BLaER1 (cell line): ENCODE measurements at regions not wholly inside any gene's neighbourhood (a gene's known extent, or its start where the extent isn't known, plus 50 kb on each side); places are given as distances from the start of the nearest gene placed in this dataset.

ENCODE experiments used
- H3K27ac ChIP-seq: shearing (Covaris generic); formaldehyde crosslinking; 2 replicates; pipeline ENCODE4 v1.8.1; 2022
- H3K27me3 ChIP-seq: shearing (Covaris generic); formaldehyde crosslinking; 2 replicates; pipeline ENCODE4 v1.8.1; 2022
- H3K36me3 ChIP-seq: shearing (Covaris generic); formaldehyde crosslinking; 2 replicates; pipeline ENCODE4 v1.8.1; 2022
- H3K4me1 ChIP-seq: shearing (Covaris generic); formaldehyde crosslinking; 2 replicates; pipeline ENCODE4 v1.8.1; 2022
- H3K4me2 ChIP-seq: shearing (Covaris generic); formaldehyde crosslinking; 2 replicates; pipeline ENCODE4 v1.8.1; 2022
- H3K4me3 ChIP-seq: shearing (Covaris generic); formaldehyde crosslinking; 2 replicates; pipeline ENCODE4 v1.8.1; 2022
- H3K9ac ChIP-seq: shearing (Covaris generic); formaldehyde crosslinking; 2 replicates; pipeline ENCODE4 v1.8.1; 2022
- H3K9me3 ChIP-seq: shearing (Covaris generic); formaldehyde crosslinking; 2 replicates; pipeline ENCODE4 v1.8.1; 2022
- H4K20me1 ChIP-seq: shearing (Covaris generic); formaldehyde crosslinking; 2 replicates; pipeline ENCODE4 v1.8.1; 2022
- Cebpa-rat ChIP-seq: shearing (Covaris generic); IDR thresholded peaks from 2 replicates; pipeline ENCODE4 v1.8.1; 2022

DNA sequence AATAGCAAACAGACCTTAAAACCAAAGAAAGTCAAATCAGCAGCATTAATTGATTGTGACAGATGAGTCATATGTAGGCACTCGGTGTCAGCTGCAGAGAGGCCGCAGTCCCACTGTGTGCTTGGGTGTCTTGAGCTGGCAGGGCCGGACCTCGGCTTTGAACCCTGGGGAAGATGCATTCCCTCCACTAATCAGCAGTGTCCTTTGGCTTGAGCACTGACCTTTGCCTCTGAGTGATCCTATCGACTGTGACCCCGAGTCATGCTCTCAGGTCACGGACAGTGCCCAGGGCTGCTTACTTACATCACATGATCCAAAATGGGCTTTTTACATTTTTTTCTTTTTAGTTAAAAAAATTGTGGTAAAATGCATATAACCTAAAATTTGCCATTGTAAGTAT is 188.7 kb downstream of the GADD45G start:
- Histone ChIP-seq H3K27ac (no peak overlapping the region), H3K27me3 (no peaks in the 10 kb centered on the region), H4K20me1 (no peaks in the 10 kb centered on the region), H3K36me3 (no peaks in the 10 kb centered on the region), H3K9ac (no peak overlapping the region), H3K4me2 (no peak overlapping the region), H3K9me3 (no peaks in the 10 kb centered on the region), H3K4me1 (peaks cover 16% of the 10 kb centered on the region; the same call in 1 of the 2 replicates), H3K4me3 (no peak overlapping the region)
- TF ChIP-seq Cebpa-rat, result no peak

GRCh38 chr9:89794918-89795317 is 190.1 kb downstream of the GADD45G start:
- H3K4me2 ChIP-seq, result no peak overlapping the region
- H3K4me3 ChIP-seq, result no peak overlapping the region
- peaks cover 20% of the 10 kb centered on the region; the same call in 1 of the 2 replicates for H3K4me1 ChIP-seq
- no peaks in the 10 kb centered on the region for H4K20me1 ChIP-seq
- no peak for TF ChIP-seq Cebpa-rat
- H3K36me3 ChIP-seq, result no peaks in the 10 kb centered on the region
- H3K27me3 ChIP-seq, result no peaks in the 10 kb centered on the region
- H3K9me3 ChIP-seq, result no peaks in the 10 kb centered on the region
- H3K9ac ChIP-seq, result no peak overlapping the region
- no peak overlapping the region for H3K27ac ChIP-seq

GRCh38 chr9:89795538-89796195 is 190.9 kb downstream of the GADD45G start:
- H3K9me3 ChIP-seq, result no peaks in the 10 kb centered on the region
- no peaks in the 10 kb centered on the region for H3K36me3 ChIP-seq
- H3K9ac ChIP-seq, result no peak overlapping the region
- peaks cover 22% of the 10 kb centered on the region; the same call in 1 of the 2 replicates for H3K4me1 ChIP-seq
- H3K4me2 ChIP-seq, result no peak overlapping the region
- no peaks in the 10 kb centered on the region for H4K20me1 ChIP-seq
- no peak for TF ChIP-seq Cebpa-rat
- H3K27me3 ChIP-seq, result no peaks in the 10 kb centered on the region
- H3K27ac ChIP-seq, result no peak overlapping the region
- no peak overlapping the region for H3K4me3 ChIP-seq

DNA sequence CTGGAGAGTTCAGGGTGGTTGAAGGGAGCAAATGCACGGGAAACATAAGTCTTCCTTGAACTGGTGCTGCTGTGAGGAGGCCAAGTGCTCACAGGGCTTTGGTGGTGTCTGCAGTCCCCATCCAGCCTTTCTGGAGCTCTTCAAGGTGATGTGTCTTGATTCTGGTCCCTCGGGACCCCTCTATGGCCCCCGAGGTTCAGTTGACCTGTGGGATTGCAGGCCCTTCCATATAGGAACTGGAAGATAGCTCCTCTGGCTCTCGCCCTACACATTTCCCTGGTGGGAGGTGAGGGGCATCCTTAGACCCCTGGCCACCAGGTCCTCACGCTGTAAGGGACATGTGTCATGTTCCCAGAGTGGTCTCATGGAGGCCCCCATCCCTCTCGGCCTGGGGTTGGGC is 191.8 kb downstream of the GADD45G start:
- H4K20me1 ChIP-seq, result no peaks in the 10 kb centered on the region
- H3K4me2 ChIP-seq, result no peak overlapping the region
- peaks cover 22% of the 10 kb centered on the region; the same call in 1 of the 2 replicates for H3K4me1 ChIP-seq
- H3K4me3 ChIP-seq, result no peak overlapping the region
- H3K27ac ChIP-seq, result no peak overlapping the region
- H3K36me3 ChIP-seq, result no peaks in the 10 kb centered on the region
- H3K9me3 ChIP-seq, result no peaks in the 10 kb centered on the region
- TF ChIP-seq Cebpa-rat, result no peak
- no peaks in the 10 kb centered on the region for H3K27me3 ChIP-seq
- H3K9ac ChIP-seq, result no peak overlapping the region

DNA sequence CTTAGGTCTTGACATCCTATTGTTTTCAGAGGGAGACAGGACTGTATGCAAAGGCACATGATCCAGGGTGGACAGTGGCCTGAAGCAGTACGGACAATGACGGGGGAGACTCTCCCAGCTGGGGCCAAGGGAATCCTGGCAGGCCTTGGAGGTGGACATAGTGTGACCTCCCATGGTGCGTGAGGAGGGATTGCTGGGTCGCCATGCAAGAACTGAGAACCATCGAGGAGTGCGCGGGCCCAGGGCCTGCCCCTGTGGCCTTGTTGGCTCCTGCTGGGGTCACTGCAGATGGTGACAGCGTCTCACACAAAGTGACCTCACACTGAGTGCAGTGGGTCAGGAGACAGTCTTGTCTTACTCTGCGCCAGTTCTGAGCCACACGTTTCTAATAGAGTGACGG is 192.4 kb downstream of the GADD45G start:
- H3K4me1 ChIP-seq, result peaks cover 18% of the 10 kb centered on the region; the same call in 1 of the 2 replicates
- H4K20me1 ChIP-seq, result no peaks in the 10 kb centered on the region
- H3K36me3 ChIP-seq, result no peaks in the 10 kb centered on the region
- no peaks in the 10 kb centered on the region for H3K9me3 ChIP-seq
- H3K4me3 ChIP-seq, result no peak overlapping the region
- no peak overlapping the region for H3K4me2 ChIP-seq
- H3K27me3 ChIP-seq, result no peaks in the 10 kb centered on the region
- H3K9ac ChIP-seq, result no peak overlapping the region
- TF ChIP-seq Cebpa-rat, result no peak
- H3K27ac ChIP-seq, result no peak overlapping the region

DNA sequence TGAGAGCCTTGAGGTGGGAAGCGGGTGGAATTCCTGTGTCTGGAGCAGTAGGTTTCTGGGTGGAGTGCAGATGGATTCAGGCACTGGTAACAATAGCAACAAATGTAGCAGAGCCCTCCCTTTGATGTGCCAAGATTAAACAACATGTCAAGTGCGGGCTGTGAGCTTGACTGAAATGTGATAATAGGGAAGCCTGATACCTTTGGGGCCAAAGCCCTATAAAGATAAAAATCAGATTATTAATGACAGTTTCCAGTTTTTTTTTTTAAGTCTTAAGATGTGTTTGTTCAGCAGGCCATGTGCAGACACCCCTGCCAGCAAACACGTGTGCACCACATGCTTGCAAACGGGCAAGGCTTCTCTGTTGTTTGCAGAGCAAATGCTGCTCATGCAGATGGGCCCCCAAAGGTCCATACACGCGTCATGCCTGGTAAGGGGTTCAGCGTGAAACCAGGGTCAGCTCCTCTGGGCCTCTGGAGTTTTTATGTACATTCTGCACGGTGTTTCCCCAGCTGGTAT is 193.2 kb downstream of the GADD45G start:
- no peak for TF ChIP-seq Cebpa-rat
- Histone ChIP-seq H3K27ac (no peak overlapping the region), H3K36me3 (no peaks in the 10 kb centered on the region), H3K9me3 (no peaks in the 10 kb centered on the region), H4K20me1 (no peaks in the 10 kb centered on the region), H3K4me1 (peaks cover 13% of the 10 kb centered on the region; the same call in 1 of the 2 replicates), H3K4me3 (no peak overlapping the region), H3K9ac (no peak overlapping the region), H3K4me2 (no peak overlapping the region), H3K27me3 (no peaks in the 10 kb centered on the region)

DNA sequence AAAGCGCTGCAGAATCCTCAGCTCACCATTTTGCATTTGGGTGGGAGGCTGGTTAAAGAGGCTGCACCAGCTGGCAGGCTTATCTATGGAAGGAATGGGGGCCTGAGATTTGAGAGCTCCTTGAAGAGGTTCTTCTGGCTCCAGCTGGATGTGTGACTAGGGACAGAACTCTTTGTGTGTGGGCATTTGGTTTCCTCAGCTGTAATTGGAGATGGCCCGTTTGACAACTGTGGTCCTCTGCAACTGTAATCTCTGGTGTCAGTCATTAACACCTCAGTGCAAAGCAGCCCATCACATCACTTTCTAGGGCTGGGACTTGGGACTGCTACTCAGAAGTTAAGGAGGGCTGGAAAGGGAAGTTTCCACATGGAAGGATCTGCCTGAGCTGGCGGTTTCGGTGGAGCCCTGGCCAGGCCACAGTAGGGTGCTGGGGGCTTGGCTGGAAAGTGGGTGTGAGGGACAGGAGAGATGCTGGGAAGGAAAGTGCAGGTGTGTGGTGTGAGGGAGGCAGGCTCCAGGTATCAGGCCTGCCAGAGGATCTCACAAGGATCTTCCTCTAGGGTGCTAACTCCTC is 193.8 kb downstream of the GADD45G start:
- no peak overlapping the region for H3K27ac ChIP-seq
- no peak overlapping the region for H3K4me2 ChIP-seq
- TF ChIP-seq Cebpa-rat, result no peak
- H3K36me3 ChIP-seq, result no peaks in the 10 kb centered on the region
- H3K4me1 ChIP-seq, result peaks cover 13% of the 10 kb centered on the region; the same call in 1 of the 2 replicates
- H3K9ac ChIP-seq, result no peak overlapping the region
- H3K9me3 ChIP-seq, result no peaks in the 10 kb centered on the region
- H3K27me3 ChIP-seq, result no peaks in the 10 kb centered on the region
- no peaks in the 10 kb centered on the region for H4K20me1 ChIP-seq
- H3K4me3 ChIP-seq, result no peak overlapping the region

DNA sequence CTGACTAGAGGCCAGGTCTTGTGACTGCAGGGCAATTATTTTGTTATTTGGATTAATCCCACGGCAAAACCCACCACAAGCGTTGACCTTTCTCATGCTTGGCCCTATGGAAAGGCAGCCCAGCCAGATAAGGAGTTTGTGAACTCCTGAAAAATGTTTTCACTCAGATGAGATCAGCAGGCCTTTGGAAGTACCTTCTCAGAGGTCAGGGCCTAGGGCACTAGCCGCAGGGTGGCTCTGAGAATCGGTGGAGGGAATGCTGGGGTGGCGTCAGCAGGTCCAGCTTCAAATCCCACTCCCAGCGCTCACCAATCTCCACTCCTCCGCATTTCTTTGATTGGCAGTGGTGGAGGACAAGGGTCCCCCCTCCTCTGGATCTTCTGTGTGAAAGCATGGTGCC is 194.4 kb downstream of the GADD45G start:
- TF ChIP-seq Cebpa-rat, result no peak

DNA sequence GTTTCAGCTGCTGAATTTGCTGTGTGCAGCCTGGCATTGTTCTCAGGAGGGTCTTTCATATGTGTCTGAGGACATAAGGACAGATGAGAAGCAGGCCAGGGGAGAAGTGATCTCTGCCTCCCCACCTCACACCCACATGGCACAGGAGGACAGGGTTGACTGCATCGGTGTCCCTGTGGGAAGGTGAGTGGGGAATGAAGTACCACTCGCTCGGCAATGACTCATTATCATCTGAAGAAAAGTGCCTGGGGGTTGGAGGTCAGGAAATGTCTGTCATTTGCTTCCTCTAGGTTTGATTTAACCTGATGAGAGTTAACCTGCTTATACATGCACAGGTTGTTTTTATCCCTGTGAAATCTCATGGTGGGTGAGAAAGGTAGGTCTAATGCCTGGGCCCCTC is 195.0 kb downstream of the GADD45G start:
- no peaks in the 10 kb centered on the region for H3K36me3 ChIP-seq
- H3K9me3 ChIP-seq, result no peaks in the 10 kb centered on the region
- H3K4me3 ChIP-seq, result no peak overlapping the region
- no peaks in the 10 kb centered on the region for H3K27me3 ChIP-seq
- no peak overlapping the region for H3K4me2 ChIP-seq
- H3K4me1 ChIP-seq, result peaks cover 13% of the 10 kb centered on the region; the same call in 1 of the 2 replicates
- no peaks in the 10 kb centered on the region for H4K20me1 ChIP-seq
- H3K27ac ChIP-seq, result no peak overlapping the region
- TF ChIP-seq Cebpa-rat, result no peak
- H3K9ac ChIP-seq, result no peak overlapping the region

More for the DNA sequence above, 194.4 kb downstream of the GADD45G start:
- H4K20me1 ChIP-seq, result no peaks in the 10 kb centered on the region
- H3K4me2 ChIP-seq, result no peak overlapping the region
- H3K27ac ChIP-seq, result no peak overlapping the region
- H3K4me3 ChIP-seq, result no peak overlapping the region
- H3K9me3 ChIP-seq, result no peaks in the 10 kb centered on the region
- H3K9ac ChIP-seq, result no peak overlapping the region
- H3K27me3 ChIP-seq, result no peaks in the 10 kb centered on the region
- no peaks in the 10 kb centered on the region for H3K36me3 ChIP-seq
- peaks cover 13% of the 10 kb centered on the region; the same call in 1 of the 2 replicates for H3K4me1 ChIP-seq

GRCh38 chr9:89801341-89801740 is 196.5 kb downstream of the GADD45G start:
- Histone ChIP-seq H3K27ac (no peak overlapping the region), H3K4me1 (peaks cover 13% of the 10 kb centered on the region; the same call in 1 of the 2 replicates), H3K36me3 (no peaks in the 10 kb centered on the region), H3K4me2 (no peak overlapping the region), H3K9me3 (no peaks in the 10 kb centered on the region), H3K27me3 (no peaks in the 10 kb centered on the region), H4K20me1 (no peaks in the 10 kb centered on the region), H3K4me3 (no peak overlapping the region), H3K9ac (no peak overlapping the region)
- no peak for TF ChIP-seq Cebpa-rat
